GM04503 (cell line): ENCODE measurements at regions not wholly inside any gene's neighbourhood (a gene's known extent, or its start where the extent isn't known, plus 50 kb on each side); places are given as distances from the start of the nearest gene placed in this dataset.

Experiments
- DNase-seq: peaks from one replicate; pipeline ENCODE4 v3.0.0-alpha.2; 2012; ENCODE audit warnings: low read depth

GRCh38 chr10:62548686-62549085 lies 174.5 kb downstream of the ZNF365 start:
- DNase-seq: no peak

- DNase-seq: no peak
Measured at GRCh38 chr10:62550173-62550572, 176.0 kb downstream of the ZNF365 start.

- DNase-seq: no peak
Measured at GRCh38 chr10:62554632-62555199, 180.5 kb downstream of the ZNF365 start.

- DNase-seq: no peak
Measured at GRCh38 chr10:62559481-62560200, 185.5 kb downstream of the ZNF365 start.

GRCh38 chr10:62560201-62560819 lies 186.1 kb downstream of the ZNF365 start:
- peak; percentile 57 for DNase-seq

GRCh38 chr10:62561151-62561550 lies 187.0 kb downstream of the ZNF365 start:
- no peak for DNase-seq

GRCh38 chr10:62562101-62562500 lies 187.9 kb downstream of the ZNF365 start:
- DNase-seq: no peak

- no peak for DNase-seq
Measured at GRCh38 chr10:62562795-62563194, 188.6 kb downstream of the ZNF365 start.

- DNase-seq: no peak
Measured at GRCh38 chr10:62573929-62574328, 199.8 kb downstream of the ZNF365 start.

GRCh38 chr10:62577076-62577475 lies 202.9 kb downstream of the ZNF365 start:
- no peak for DNase-seq

GRCh38 chr10:62577666-62578291 lies 203.6 kb downstream of the ZNF365 start:
- DNase-seq: peak; percentile 75

GRCh38 chr10:62578301-62578700 lies 204.1 kb downstream of the ZNF365 start:
- no peak for DNase-seq

GRCh38 chr10:62578916-62579315 lies 204.7 kb downstream of the ZNF365 start:
- no peak for DNase-seq

- DNase-seq: no peak
Measured at GRCh38 chr10:62580396-62580795, 206.2 kb downstream of the ZNF365 start.

- DNase-seq: no peak
Measured at GRCh38 chr10:62581351-62581750, 207.2 kb downstream of the ZNF365 start.

GRCh38 chr10:62582101-62582705 lies 208.0 kb downstream of the ZNF365 start:
- no peak for DNase-seq

- DNase-seq: peak; percentile 99
Measured at GRCh38 chr10:62582804-62583208, 208.6 kb downstream of the ZNF365 start.

- peak; percentile 89 for DNase-seq
Measured at GRCh38 chr10:62583876-62584615, 209.9 kb downstream of the ZNF365 start.

GRCh38 chr10:62584731-62585130 lies 210.6 kb downstream of the ZNF365 start:
- no peak for DNase-seq

- no peak for DNase-seq
Measured at GRCh38 chr10:62585211-62585775, 211.1 kb downstream of the ZNF365 start.

GRCh38 chr10:62587011-62587410 lies 212.8 kb downstream of the ZNF365 start:
- DNase-seq: no peak

- DNase-seq: no peak
Measured at GRCh38 chr10:62588116-62588515, 213.9 kb downstream of the ZNF365 start.
